Heart left ventricle (tissue), 16 donors: ENCODE measurements at regions not wholly inside any gene's neighbourhood (a gene's known extent, or its start where the extent isn't known, plus 50 kb on each side); places are given as distances from the start of the nearest gene placed in this dataset.
"Not testable (repeated sequence)": the region's sequence is repeated elsewhere in the genome, so short reads cannot be mapped to it uniquely, and the experiment has no call there.

Experiments used
- ATAC-seq, 4 donors: fragments of 200-7000 bp; cut with Tn5 transposase; one replicate each; pipeline ENCODE4 v1.9.1; 2020 to 2022; ENCODE audit warnings: moderate library complexity in 4 of 4, mild to moderate bottlenecking in 3 of 4, moderate number of reproducible peaks in 1 of 4
- DNase-seq, 5 donors: peaks; one replicate each; pipeline ENCODE4 v3.0.0-alpha.2; 2020
- H3K27ac ChIP-seq, 12 donors: fragments of 200-600 bp; sonication (generic) in 4 of 12; one replicate each; pipeline versions ENCODE4 v1.5.0 to v1.8.0; 2016 to 2022; ENCODE audit warnings: mild to moderate bottlenecking in 2 of 12
- H3K27me3 ChIP-seq, 9 donors: fragments of 200-600 bp; sonication (generic) in 2 of 9; one replicate each; pipeline versions ENCODE4 v1.5.1 to v1.8.0; 2016 to 2022; ENCODE audit warnings: mild to moderate bottlenecking in 3 of 9
- H3K36me3 ChIP-seq, 9 donors: fragments of 200-600 bp; sonication (generic) in 2 of 9; one replicate each; pipeline versions ENCODE4 v1.5.0 to v1.8.0; 2018 to 2022; ENCODE audit warnings: mild to moderate bottlenecking in 2 of 9
- H3K4me1 ChIP-seq, 12 donors: fragments of 200-600 bp; sonication (generic) in 4 of 12; one replicate each; pipeline versions ENCODE4 v1.5.0 to v1.8.0; 2016 to 2022; ENCODE audit warnings: mild to moderate bottlenecking in 3 of 12
- H3K4me3 ChIP-seq, 12 donors: fragments of 200-600 bp; sonication (generic) in 4 of 12; one replicate each; pipeline versions ENCODE4 v1.5.0 to v1.8.0; 2017 to 2022; ENCODE audit warnings: mild to moderate bottlenecking in 9 of 12, moderate library complexity in 4 of 12
- H3K9me3 ChIP-seq, 12 donors: fragments of 200-600 bp; sonication (generic) in 4 of 12; one replicate each; pipeline versions ENCODE4 v1.5.0 to v1.8.0; 2016 to 2022; ENCODE audit warnings: mild to moderate bottlenecking in 1 of 12
- POLR2A ChIP-seq, 2 donors: fragments of 450-650 bp; IDR thresholded peaks; one replicate each; pipeline ENCODE4 v1.6.1; 2017; ENCODE audit warnings: antibody characterized with exemption in 2 of 2, mild to moderate bottlenecking in 2 of 2, moderate library complexity in 2 of 2
- WGBS, 4 donors: extraction: QIAGEN DNeasy Blood & Tissue Kit in 2 of 4; methylation state at CpG; one replicate each; pipeline versions ENCODE4 v1.1.5 to v1.1.7; 2013 to 2018; 5-methylcytosine and 5-hydroxymethylcytosine counted together
- intact Hi-C, 10 donors: fragments of 100-400 bp; cut with DNase I; formaldehyde crosslinking; loops; one replicate each; pipeline versions ENCODE4 v1.11.1 to v1.14.2; 2022
- TF ChIP-seq, protein P1 (sequence below), 12 donors: fragments of 200-600 bp; sonication (generic) in 4 of 12; IDR thresholded peaks; one replicate each; pipeline versions ENCODE4 v1.5.0 to v1.8.0; 2018 to 2022; ENCODE audit warnings: antibody characterized with exemption in 12 of 12, mild to moderate bottlenecking in 5 of 12
- donor health status: ischemic (EF 13 %, LVEDD 7.1; RV severe dilation, severe dysfunction).
- donor health status: healthy with polysubstance abuse.
- donor health status: DM: no; HTN: yes; CAD: no.
- donor health status: DM: no; HTN: no; CAD: no.
- donor health status: ischemic (EF 25% LVEDD 6.9; RV normal size, moderate dysfunction).
- donor health status: ischemic (EF 25% LVEDD 5.7; RV mildly dilated, moderate dysfunction).
- donor health status: healthy.
- donor health status: DM: yes; HTN: yes; CAD: no.
- donor health status: ischemic (EF 35%, LVEDD 5.7; RV mildly dilated, moderate dysfunction).
- donor health status: nonischemic (EF 11% LVEDD 7.7; RV severe dilation, severe dysfunction).
- donor health status: DM: yes; HTN: yes; CAD: no.
- donor health status: PGD.
- donor health status: ischemic (EF 29% LVEDD 5.4; RV normal size, mild dysfunction).
- donor health status: nonischemic (EF 23%, LVEDD 6.1; RV moderate dilation, normal function).

DNA sequence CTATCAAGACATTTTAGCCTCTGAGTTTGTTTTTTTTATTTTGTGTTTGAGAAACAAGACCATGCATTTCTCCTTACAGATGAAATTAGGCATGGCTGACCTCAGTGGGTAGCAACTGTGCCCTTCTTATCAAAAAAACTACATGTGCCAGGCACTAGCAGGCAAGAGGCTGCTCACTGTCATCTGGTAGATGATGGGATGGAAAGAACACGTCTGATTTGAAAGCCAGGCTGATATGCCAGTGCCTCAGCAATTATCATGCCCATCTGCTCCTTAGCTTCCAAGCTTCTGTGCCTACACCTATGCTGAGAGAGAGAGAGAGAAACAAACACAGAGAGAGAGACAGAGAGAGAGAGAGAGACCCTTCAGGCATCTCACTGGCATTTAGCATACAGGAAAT, 149.9 kb downstream of the C6orf118 start:
- intact Hi-C loops = no loop called here
- WGBS, 4 donors = 12 to 31% (median 15%) methylated on average over 1 of the region's 1 CpG
- peak in 3 of 4 donors; percentile 13 to 89 (median 82) for ATAC-seq

GRCh38 chr6:165146456-165146855, 162.9 kb downstream of the C6orf118 start:
- DNase-seq = no peak
- 73 to 90% (median 78%) methylated on average over 3 of the region's 3 CpGs for WGBS, 4 donors
- intact Hi-C loops = loop anchor here in 1 of 10 donors (1.0 kb wide), 1 partner anchor 9 kb away; no protein-coding TSS in a partner anchor
- H3K27ac ChIP-seq = no peak overlapping the region
- H3K4me1 ChIP-seq = no peaks in the 10 kb centered on the region
- H3K9me3 ChIP-seq = peaks cover 0 to 10% (median 0%) of the 10 kb centered on the region in 12 donors
- TF ChIP-seq POLR2A (IDR thresholded peaks at IDR 0.05) = no peak
- TF ChIP-seq, protein P1, sequence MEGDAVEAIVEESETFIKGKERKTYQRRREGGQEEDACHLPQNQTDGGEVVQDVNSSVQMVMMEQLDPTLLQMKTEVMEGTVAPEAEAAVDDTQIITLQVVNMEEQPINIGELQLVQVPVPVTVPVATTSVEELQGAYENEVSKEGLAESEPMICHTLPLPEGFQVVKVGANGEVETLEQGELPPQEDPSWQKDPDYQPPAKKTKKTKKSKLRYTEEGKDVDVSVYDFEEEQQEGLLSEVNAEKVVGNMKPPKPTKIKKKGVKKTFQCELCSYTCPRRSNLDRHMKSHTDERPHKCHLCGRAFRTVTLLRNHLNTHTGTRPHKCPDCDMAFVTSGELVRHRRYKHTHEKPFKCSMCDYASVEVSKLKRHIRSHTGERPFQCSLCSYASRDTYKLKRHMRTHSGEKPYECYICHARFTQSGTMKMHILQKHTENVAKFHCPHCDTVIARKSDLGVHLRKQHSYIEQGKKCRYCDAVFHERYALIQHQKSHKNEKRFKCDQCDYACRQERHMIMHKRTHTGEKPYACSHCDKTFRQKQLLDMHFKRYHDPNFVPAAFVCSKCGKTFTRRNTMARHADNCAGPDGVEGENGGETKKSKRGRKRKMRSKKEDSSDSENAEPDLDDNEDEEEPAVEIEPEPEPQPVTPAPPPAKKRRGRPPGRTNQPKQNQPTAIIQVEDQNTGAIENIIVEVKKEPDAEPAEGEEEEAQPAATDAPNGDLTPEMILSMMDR (IDR thresholded peaks at IDR 0.05) = no peak
- H3K4me3 ChIP-seq = no peak overlapping the region
- H3K27me3 ChIP-seq = no peaks in the 10 kb centered on the region
- no peak for ATAC-seq
- no peaks in the 10 kb centered on the region for H3K36me3 ChIP-seq

More for the DNA sequence above, 149.9 kb downstream of the C6orf118 start:
- DNase-seq = no peak
- Histone ChIP-seq H3K4me1 (peaks cover 0 to 7% (median 0%) of the 10 kb centered on the region in 12 donors), H3K27ac (no peak overlapping the region), H3K4me3 (no peak overlapping the region), H3K9me3 (peaks cover 0 to 13% (median 0%) of the 10 kb centered on the region in 12 donors), H3K27me3 (no peaks in the 10 kb centered on the region), H3K36me3 (no peaks in the 10 kb centered on the region)
- no peak for TF ChIP-seq POLR2A (IDR thresholded peaks at IDR 0.05)
- TF ChIP-seq, protein P1 (IDR thresholded peaks at IDR 0.05) = no peak

- peaks cover 0 to 24% (median 11%) of the 10 kb centered on the region in 12 donors for H3K9me3 ChIP-seq
- WGBS, 4 donors = 78 to 82% (median 81%) methylated on average over 2 of the region's 2 CpGs
- intact Hi-C loops = no loop called here
- ATAC-seq (no peak), DNase-seq (no peak)
- H3K36me3 ChIP-seq = no peaks in the 10 kb centered on the region
- no peak overlapping the region for H3K27ac ChIP-seq
- H3K4me1 ChIP-seq = no peaks in the 10 kb centered on the region
- H3K4me3 ChIP-seq = no peak overlapping the region
- no peak for TF ChIP-seq POLR2A (IDR thresholded peaks at IDR 0.05)
- TF ChIP-seq, protein P1 (IDR thresholded peaks at IDR 0.05) = no peak
- no peaks in the 10 kb centered on the region for H3K27me3 ChIP-seq
Measured at GRCh38 chr6:165135889-165136288, 173.5 kb downstream of the C6orf118 start.

GRCh38 chr6:165129086-165129485, 180.3 kb downstream of the C6orf118 start:
- 57 to 66% (median 65%) methylated on average over 4 of the region's 4 CpGs for WGBS, 4 donors
- Histone ChIP-seq H3K4me1 (no peaks in the 10 kb centered on the region), H3K36me3 (no peaks in the 10 kb centered on the region), H3K27ac (no peak overlapping the region), H3K4me3 (no peak overlapping the region), H3K9me3 (no peaks in the 10 kb centered on the region), H3K27me3 (no peaks in the 10 kb centered on the region)
- ATAC-seq (no peak), DNase-seq (no peak)
- intact Hi-C loops = no loop called here
- TF ChIP-seq POLR2A (IDR thresholded peaks at IDR 0.05) = no peak
- TF ChIP-seq, protein P1 (IDR thresholded peaks at IDR 0.05) = no peak

DNA sequence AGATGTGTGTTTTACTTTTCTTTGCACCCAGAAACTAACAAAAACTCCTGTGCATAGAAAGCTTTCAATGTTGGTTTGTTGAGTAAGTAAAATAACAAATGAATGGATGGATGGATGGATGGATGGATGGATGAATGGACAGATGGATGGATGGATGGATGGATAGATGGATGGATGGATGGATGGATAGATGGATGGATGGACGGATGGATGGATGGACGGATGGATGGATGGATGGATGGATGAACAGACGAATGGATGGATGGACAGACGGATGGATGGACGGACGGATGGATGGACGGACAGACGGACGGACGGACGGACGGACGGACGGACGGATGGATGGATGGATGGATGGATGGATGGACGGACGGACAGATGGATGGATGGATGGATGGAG, 181.7 kb downstream of the C6orf118 start:
- H3K4me3 ChIP-seq, H3K9me3 ChIP-seq, H3K4me1 ChIP-seq, H3K27ac ChIP-seq, H3K27me3 ChIP-seq, H3K36me3 ChIP-seq, DNase-seq, intact Hi-C loops, ATAC-seq: not testable (repeated sequence)
- 56 to 74% (median 68%) methylated on average over 17 of the region's 17 CpGs for WGBS, 4 donors

DNA sequence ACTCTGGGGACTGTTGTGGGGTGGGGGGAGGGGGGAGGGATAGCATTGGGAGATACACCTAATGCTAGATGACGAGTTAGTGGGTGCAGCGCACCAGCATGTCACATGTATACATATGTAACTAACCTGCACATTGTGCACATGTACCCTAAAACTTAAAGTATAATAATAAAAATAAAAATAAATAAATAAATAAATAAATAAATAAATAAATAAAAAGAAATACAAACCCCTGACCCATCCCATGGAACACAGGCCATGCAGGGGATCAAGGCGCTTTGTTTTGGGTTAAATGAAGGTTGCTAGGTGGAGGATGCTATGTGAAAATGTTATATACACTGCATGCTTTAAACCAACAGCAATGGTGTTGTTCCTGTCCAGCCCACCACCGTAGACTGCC, 184.7 kb downstream of the C6orf118 start:
- H3K4me3 ChIP-seq, H3K36me3 ChIP-seq, H3K9me3 ChIP-seq, H3K27ac ChIP-seq, DNase-seq, H3K27me3 ChIP-seq, ATAC-seq, H3K4me1 ChIP-seq, intact Hi-C loops: not testable (repeated sequence)
- WGBS, 4 donors = 77 to 92% (median 88%) methylated on average over 2 to 4 of the region's 4 CpGs
